ENCODE measurements at regions not wholly inside any gene's neighbourhood (a gene's known extent, or its start where the extent isn't known, plus 50 kb on each side); places are given as distances from the start of the nearest gene placed in this dataset.

- TF ChIP-seq EZH2 (conservative IDR thresholded peaks at IDR 0.05; ENCODE audit: low read depth, low read length) (no peak), TARDBP (CRISPR knock-in tag; IDR thresholded peaks at IDR 0.05) (no peak), TFDP2 (CRISPR knock-in tag; IDR thresholded peaks at IDR 0.05) (no peak), ZNF256 (CRISPR knock-in tag; conservative IDR thresholded peaks at IDR 0.05) (no peak), ZNF83 (CRISPR knock-in tag; IDR thresholded peaks at IDR 0.05; ENCODE audit: borderline replicate concordance) (no peak), NFATC3 (CRISPR knock-in tag; IDR thresholded peaks at IDR 0.05) (no peak), CCDC6 (CRISPR knock-in tag; IDR thresholded peaks at IDR 0.05) (no peak), HDAC6 (IDR thresholded peaks at IDR 0.05; ENCODE audit: low read depth, low read length) (no peak)
- TF ChIP-seq, protein P1, sequence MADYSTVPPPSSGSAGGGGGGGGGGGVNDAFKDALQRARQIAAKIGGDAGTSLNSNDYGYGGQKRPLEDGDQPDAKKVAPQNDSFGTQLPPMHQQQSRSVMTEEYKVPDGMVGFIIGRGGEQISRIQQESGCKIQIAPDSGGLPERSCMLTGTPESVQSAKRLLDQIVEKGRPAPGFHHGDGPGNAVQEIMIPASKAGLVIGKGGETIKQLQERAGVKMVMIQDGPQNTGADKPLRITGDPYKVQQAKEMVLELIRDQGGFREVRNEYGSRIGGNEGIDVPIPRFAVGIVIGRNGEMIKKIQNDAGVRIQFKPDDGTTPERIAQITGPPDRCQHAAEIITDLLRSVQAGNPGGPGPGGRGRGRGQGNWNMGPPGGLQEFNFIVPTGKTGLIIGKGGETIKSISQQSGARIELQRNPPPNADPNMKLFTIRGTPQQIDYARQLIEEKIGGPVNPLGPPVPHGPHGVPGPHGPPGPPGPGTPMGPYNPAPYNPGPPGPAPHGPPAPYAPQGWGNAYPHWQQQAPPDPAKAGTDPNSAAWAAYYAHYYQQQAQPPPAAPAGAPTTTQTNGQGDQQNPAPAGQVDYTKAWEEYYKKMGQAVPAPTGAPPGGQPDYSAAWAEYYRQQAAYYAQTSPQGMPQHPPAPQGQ (CRISPR knock-in tag; IDR thresholded peaks at IDR 0.05; ENCODE audit: borderline replicate concordance): no peak
- TF ChIP-seq, protein P2, sequence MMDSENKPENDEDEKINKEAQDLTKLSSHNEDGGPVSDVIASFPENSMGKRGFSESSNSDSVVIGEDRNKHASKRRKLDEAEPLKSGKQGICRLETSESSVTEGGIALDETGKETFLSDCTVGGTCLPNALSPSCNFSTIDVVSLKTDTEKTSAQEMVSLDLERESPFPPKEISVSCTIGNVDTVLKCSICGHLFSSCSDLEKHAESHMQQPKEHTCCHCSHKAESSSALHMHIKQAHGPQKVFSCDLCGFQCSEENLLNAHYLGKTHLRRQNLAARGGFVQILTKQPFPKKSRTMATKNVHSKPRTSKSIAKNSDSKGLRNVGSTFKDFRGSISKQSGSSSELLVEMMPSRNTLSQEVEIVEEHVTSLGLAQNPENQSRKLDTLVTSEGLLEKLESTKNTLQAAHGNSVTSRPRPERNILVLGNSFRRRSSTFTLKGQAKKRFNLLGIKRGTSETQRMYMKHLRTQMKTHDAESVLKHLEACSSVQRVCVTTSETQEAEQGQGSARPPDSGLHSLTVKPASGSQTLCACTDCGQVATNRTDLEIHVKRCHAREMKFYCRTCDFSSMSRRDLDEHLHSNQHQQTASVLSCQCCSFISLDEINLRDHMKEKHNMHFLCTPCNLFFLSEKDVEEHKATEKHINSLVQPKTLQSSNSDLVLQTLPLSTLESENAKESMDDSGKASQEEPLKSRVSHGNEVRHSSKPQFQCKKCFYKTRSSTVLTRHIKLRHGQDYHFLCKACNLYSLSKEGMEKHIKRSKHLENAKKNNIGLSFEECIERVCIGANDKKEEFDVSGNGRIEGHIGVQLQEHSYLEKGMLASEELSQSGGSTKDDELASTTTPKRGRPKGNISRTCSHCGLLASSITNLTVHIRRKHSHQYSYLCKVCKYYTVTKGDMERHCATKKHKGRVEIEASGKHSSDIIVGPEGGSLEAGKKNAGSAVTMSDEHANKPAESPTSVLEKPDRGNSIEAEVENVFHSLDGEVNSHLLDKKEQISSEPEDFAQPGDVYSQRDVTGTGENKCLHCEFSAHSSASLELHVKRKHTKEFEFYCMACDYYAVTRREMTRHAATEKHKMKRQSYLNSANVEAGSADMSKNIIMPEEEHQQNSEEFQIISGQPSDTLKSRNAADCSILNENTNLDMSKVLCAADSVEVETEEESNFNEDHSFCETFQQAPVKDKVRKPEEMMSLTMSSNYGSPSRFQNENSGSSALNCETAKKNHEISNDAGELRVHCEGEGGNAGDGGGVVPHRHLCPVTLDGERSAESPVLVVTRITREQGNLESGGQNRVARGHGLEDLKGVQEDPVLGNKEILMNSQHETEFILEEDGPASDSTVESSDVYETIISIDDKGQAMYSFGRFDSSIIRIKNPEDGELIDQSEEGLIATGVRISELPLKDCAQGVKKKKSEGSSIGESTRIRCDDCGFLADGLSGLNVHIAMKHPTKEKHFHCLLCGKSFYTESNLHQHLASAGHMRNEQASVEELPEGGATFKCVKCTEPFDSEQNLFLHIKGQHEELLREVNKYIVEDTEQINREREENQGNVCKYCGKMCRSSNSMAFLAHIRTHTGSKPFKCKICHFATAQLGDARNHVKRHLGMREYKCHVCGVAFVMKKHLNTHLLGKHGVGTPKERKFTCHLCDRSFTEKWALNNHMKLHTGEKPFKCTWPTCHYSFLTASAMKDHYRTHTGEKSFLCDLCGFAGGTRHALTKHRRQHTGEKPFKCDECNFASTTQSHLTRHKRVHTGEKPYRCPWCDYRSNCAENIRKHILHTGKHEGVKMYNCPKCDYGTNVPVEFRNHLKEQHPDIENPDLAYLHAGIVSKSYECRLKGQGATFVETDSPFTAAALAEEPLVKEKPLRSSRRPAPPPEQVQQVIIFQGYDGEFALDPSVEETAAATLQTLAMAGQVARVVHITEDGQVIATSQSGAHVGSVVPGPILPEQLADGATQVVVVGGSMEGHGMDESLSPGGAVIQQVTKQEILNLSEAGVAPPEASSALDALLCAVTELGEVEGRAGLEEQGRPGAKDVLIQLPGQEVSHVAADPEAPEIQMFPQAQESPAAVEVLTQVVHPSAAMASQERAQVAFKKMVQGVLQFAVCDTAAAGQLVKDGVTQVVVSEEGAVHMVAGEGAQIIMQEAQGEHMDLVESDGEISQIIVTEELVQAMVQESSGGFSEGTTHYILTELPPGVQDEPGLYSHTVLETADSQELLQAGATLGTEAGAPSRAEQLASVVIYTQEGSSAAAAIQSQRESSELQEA (CRISPR knock-in tag; IDR thresholded peaks at IDR 0.05; ENCODE audit: not compliant biosample characterization): no peak
- TF ChIP-seq, protein P3, sequence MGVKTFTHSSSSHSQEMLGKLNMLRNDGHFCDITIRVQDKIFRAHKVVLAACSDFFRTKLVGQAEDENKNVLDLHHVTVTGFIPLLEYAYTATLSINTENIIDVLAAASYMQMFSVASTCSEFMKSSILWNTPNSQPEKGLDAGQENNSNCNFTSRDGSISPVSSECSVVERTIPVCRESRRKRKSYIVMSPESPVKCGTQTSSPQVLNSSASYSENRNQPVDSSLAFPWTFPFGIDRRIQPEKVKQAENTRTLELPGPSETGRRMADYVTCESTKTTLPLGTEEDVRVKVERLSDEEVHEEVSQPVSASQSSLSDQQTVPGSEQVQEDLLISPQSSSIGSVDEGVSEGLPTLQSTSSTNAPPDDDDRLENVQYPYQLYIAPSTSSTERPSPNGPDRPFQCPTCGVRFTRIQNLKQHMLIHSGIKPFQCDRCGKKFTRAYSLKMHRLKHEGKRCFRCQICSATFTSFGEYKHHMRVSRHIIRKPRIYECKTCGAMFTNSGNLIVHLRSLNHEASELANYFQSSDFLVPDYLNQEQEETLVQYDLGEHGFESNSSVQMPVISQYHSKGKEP (CRISPR knock-in tag; IDR thresholded peaks at IDR 0.05): no peak
Measured at GRCh38 chr2:236366049-236366387, 101.8 kb upstream of the ASB18 start (continued).
